Peyer's patch (tissue), 4 donors: ENCODE measurements at regions not wholly inside any gene's neighbourhood (a gene's known extent, or its start where the extent isn't known, plus 50 kb on each side); places are given as distances from the start of the nearest gene placed in this dataset.

Source experiments
- DNase-seq, 3 donors: peaks; one replicate each; pipeline ENCODE4 v3.0.0-alpha.2; 2017 to 2019
- H3K27ac ChIP-seq, 4 donors: fragments of 200-600 bp; sonication (generic); one replicate each; pipeline ENCODE4 v1.5.1; 2016 to 2019
- H3K27me3 ChIP-seq, 2 donors: fragments of 200-600 bp; sonication (generic); one replicate each; pipeline ENCODE4 v1.5.1; 2019
- H3K36me3 ChIP-seq, 3 donors: fragments of 200-600 bp; sonication (generic); one replicate each; pipeline ENCODE4 v1.5.1; 2016 to 2019
- H3K4me1 ChIP-seq, 4 donors: fragments of 200-600 bp; sonication (generic); one replicate each; pipeline ENCODE4 v1.5.1; 2016 to 2019
- H3K4me3 ChIP-seq, 4 donors: fragments of 200-600 bp; sonication (generic); 1 replicate in 3 of 4; 2 replicates in 1 of 4; pipeline ENCODE4 v1.5.1; 2016 to 2019; ENCODE audit warnings: mild to moderate bottlenecking in 1 of 4
- H3K9me3 ChIP-seq, 4 donors: fragments of 200-600 bp; sonication (generic); one replicate each; pipeline ENCODE4 v1.5.1; 2016 to 2019; ENCODE audit warnings: mild to moderate bottlenecking in 1 of 4
- CTCF ChIP-seq, 6 experiments: fragments of 450-650 bp in 4 of 6; fragments of 200-600 bp in 2 of 6; sonication (generic) in 1 of 6; IDR thresholded peaks; one replicate each; pipeline ENCODE4 v1.5.1; 2017 to 2019; ENCODE audit warnings: antibody characterized with exemption in 6 of 6, mild to moderate bottlenecking in 3 of 6, moderate library complexity in 1 of 6
- POLR2A ChIP-seq, 2 donors: fragments of 450-650 bp; IDR thresholded peaks; one replicate each; pipeline ENCODE4 v1.5.1; 2017; ENCODE audit warnings: antibody characterized with exemption in 2 of 2, mild to moderate bottlenecking in 2 of 2, moderate library complexity in 2 of 2

- Histone ChIP-seq H3K4me1 (no peaks in the 10 kb centered on the region), H3K27ac (no peak overlapping the region), H3K36me3 (no peaks in the 10 kb centered on the region), H3K9me3 (no peaks in the 10 kb centered on the region), H3K4me3 (no peak overlapping the region), H3K27me3 (no peaks in the 10 kb centered on the region)
- no peak for DNase-seq
- TF ChIP-seq POLR2A (IDR thresholded peaks at IDR 0.05) (no peak), CTCF (IDR thresholded peaks at IDR 0.05) (no peak)
Measured at GRCh38 chr11:45518141-45518832, 147.1 kb downstream of the CHST1 start.

- no peaks in the 10 kb centered on the region for H3K27me3 ChIP-seq
- no peak for DNase-seq
- no peaks in the 10 kb centered on the region for H3K36me3 ChIP-seq
- H3K4me1 ChIP-seq = no peaks in the 10 kb centered on the region
- no peak for TF ChIP-seq CTCF (IDR thresholded peaks at IDR 0.05)
- TF ChIP-seq POLR2A (IDR thresholded peaks at IDR 0.05) = no peak
- no peak overlapping the region for H3K4me3 ChIP-seq
- no peak overlapping the region for H3K27ac ChIP-seq
- no peaks in the 10 kb centered on the region for H3K9me3 ChIP-seq
Measured at GRCh38 chr11:45517171-45517770, 148.2 kb downstream of the CHST1 start.

- Histone ChIP-seq H3K4me3 (no peak overlapping the region), H3K9me3 (no peaks in the 10 kb centered on the region), H3K27me3 (no peaks in the 10 kb centered on the region), H3K4me1 (no peaks in the 10 kb centered on the region), H3K36me3 (no peaks in the 10 kb centered on the region), H3K27ac (no peak overlapping the region)
- no peak for DNase-seq
- TF ChIP-seq POLR2A (IDR thresholded peaks at IDR 0.05) = no peak
- TF ChIP-seq CTCF (IDR thresholded peaks at IDR 0.05) = no peak
Measured at GRCh38 chr11:45513821-45514340, 151.5 kb downstream of the CHST1 start.

- TF ChIP-seq POLR2A (IDR thresholded peaks at IDR 0.05) = no peak
- no peak for TF ChIP-seq CTCF (IDR thresholded peaks at IDR 0.05)
Measured at GRCh38 chr11:45512471-45513148, 152.8 kb downstream of the CHST1 start.

GRCh38 chr11:45511566-45511965 lies 153.9 kb downstream of the CHST1 start:
- TF ChIP-seq CTCF (IDR thresholded peaks at IDR 0.05) (no peak), POLR2A (IDR thresholded peaks at IDR 0.05) (no peak)
- H3K9me3 ChIP-seq = no peaks in the 10 kb centered on the region
- H3K27me3 ChIP-seq = no peaks in the 10 kb centered on the region
- no peak overlapping the region for H3K27ac ChIP-seq
- no peaks in the 10 kb centered on the region for H3K4me1 ChIP-seq
- no peak for DNase-seq
- no peak overlapping the region for H3K4me3 ChIP-seq
- no peaks in the 10 kb centered on the region for H3K36me3 ChIP-seq

More at GRCh38 chr11:45512471-45513148, 152.8 kb downstream of the CHST1 start:
- no peak for DNase-seq
- Histone ChIP-seq H3K9me3 (no peaks in the 10 kb centered on the region), H3K4me1 (no peaks in the 10 kb centered on the region), H3K27me3 (no peaks in the 10 kb centered on the region), H3K27ac (no peak overlapping the region), H3K4me3 (no peak overlapping the region), H3K36me3 (no peaks in the 10 kb centered on the region)
